ENCODE measurements at regions not wholly inside any gene's neighbourhood (a gene's known extent, or its start where the extent isn't known, plus 50 kb on each side); places are given as distances from the start of the nearest gene placed in this dataset.
"Not testable (repeated sequence)": the region's sequence is repeated elsewhere in the genome, so short reads cannot be mapped to it uniquely, and the experiment has no call there.

DNA sequence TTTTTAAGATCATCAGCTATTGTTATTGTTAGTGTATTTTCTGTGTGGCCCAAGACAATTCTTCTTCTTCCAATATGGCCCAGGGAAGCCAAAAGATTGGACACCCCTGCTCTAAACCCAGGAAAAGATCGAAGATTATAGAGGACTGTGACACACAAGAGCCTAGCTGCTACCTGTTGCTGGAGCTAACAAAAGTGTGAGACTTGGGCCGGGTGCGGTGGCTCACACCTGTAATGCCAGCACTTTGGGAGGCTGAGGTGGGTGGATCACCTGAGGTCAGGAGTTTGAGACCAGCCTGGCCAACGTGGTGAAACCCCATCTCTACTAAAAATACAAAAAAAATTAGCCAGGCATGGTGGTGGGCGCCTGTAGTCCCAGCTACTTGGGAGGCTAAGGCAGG, 91.9 kb upstream of the SLC45A1 start:
- not testable (repeated sequence) for TF ChIP-seq POLR2A (IDR thresholded peaks at IDR 0.05; ENCODE audit: low read length); GATA1 (IDR thresholded peaks at IDR 0.05; ENCODE audit: low read depth, low read length)
